GM21447 (cell line): ENCODE measurements at regions not wholly inside any gene's neighbourhood (a gene's known extent, or its start where the extent isn't known, plus 50 kb on each side); places are given as distances from the start of the nearest gene placed in this dataset.
"Not testable (repeated sequence)": the region's sequence is repeated elsewhere in the genome, so short reads cannot be mapped to it uniquely, and the experiment has no call there.

Source experiments
- ATAC-seq: cut with Tn5 transposase; IDR thresholded peaks from one replicate; pipeline ENCODE4 v1.9.1; 2021; ENCODE audit not compliant: unreplicated experiment

DNA sequence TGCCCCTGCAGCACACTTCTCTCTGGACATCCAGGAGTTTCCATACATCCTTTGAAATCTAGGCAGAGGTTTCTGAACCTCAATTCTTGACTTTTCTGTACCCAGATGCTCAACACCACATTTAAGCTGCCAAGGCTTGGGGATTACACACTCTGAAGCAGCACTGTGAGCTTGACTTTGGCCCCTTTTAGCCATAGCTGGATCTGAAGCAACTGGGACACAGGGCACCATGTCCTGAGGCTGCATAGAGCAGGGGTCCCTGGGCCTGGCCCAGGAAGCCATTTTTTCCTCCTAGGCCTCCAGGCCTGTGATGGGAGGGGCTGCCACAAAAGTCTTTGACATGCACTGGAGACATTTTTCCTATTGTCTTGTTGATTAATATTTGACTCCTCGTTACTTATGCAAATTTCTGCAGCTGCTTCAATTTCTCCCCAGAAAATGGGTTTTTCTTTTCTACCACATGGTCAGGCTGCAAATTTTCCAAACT lies 694.0 kb downstream of the DIPK2A start:
- no peak for ATAC-seq

DNA sequence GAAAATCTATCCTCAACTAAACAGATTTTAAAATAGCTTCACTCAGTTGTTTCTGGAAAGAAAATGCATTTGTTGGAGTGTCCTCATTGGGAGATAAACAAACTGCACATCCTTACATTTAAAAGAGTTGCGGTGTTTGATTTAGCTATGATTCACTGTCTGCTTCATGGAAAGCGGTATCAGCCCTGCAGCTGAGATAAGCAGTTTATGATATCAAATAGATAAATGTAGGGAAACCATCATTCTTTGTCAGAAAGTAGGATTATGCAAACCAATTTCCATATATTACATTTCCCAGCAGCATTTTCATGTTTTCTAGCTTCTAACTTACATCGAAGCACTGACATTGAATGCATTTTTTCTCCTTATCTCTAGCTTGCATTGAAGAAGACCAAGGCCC lies 698.9 kb downstream of the DIPK2A start:
- ATAC-seq = no peak

DNA sequence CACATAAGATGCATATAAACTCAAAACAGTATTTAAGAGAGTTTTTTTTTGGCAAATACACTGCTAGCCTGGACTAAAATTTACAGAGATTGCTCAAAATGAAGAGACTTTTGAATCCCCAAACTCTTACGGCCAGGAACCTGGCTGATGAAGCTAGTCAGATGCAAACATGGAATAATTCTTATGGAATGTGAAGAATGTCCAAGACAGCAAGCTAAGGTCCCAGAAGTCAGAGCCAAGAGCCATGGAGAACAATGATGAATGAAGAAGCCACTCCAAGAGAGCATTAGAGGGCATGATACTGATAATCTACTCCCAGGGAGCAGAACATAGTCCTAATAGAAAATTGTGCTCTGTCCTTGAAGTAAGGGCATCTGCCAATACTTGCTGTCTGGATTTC lies 705.5 kb downstream of the DIPK2A start:
- no peak for ATAC-seq

DNA sequence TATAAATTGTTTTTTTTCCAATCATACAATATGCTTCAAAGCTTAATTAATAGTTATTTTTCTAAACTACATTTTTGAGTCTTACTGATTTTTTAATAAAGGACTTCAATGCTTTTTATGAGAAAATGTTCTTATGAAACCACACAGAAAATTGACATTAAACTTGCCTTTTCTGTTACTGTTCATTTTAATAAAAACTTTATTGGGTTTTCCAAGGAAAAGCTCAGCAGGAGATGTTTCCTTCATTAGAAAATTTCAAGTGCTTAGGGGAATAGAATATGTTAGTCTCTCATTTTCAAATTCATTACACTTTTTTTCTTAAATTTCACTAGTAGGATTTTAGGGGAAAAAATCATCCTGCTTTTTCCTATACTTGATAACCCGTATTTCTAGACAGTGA lies 711.4 kb downstream of the DIPK2A start:
- no peak for ATAC-seq

DNA sequence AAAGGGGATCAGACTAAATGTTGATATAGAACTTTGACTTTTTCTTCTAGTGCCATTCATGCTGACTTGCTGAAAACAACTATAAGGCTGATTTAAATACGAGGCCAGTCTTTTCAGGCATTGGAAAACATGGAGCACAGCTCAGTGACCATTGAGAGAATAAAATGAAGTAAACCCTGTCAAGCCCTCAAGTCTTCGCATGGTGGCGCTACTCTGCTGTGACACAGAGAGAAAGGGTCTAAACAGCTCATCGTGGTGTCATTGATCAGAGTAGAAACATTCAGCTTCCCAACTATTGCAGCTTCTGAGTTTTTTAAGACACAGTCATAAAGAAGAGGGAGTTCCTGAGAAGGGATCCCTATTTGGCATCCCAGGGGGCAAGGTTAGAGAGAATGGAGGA lies 716.2 kb downstream of the DIPK2A start:
- no peak for ATAC-seq

DNA sequence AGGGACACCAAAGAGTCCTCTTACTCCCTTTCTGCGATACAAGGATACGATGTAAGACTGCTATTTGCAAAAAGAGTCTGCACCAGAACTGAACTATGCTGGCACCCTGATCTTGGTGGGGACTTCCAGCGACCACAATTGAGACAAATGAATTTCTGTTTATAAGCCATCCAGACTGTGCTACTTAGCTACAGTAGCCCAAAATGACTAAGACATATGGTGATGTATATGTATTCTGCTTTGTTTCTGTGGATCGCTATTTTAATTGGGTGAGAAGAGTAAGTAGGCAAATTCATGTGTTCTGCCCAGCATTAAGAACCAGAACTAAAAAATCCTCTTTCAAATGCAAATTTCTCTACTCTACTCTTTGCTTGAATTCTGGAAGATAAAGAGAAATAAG lies 720.9 kb downstream of the DIPK2A start:
- no peak for ATAC-seq

DNA sequence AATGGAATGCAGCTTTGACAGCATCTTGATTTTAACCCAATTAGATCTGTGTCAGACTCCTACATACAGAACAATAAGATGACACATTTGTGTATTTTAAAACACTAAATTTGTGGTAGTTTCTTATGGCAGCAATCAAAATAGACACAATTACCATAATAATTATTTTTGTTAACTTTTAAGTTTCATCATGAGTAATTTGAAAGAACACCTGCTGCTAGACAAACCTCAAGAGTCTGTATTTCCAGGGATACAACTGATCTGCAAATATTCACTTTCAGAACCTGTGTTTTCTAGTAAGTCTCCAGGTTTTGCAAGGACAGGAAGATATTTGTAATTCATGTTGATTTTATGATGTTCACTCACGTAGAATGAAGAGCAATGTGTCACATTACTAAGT lies 736.8 kb downstream of the DIPK2A start:
- ATAC-seq = no peak

DNA sequence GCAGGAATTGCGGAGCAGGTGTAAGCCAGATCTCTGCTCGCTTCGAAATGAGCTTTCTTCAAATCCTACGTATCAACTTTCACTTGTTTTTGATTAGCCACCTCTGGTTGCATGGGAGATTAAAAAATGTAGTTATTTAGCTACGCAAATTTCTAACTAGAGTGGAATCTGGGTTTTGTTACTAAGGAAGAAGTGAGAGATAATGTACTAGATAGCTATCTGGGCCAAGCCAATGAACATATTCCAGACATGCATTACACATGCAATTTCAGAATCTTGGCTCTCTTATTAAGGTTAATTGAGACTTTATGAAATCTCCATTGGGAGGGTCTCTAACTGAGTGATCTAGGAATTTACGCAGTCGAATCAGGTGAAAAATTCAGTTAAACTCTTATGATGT lies 765.7 kb downstream of the DIPK2A start:
- no peak for ATAC-seq

DNA sequence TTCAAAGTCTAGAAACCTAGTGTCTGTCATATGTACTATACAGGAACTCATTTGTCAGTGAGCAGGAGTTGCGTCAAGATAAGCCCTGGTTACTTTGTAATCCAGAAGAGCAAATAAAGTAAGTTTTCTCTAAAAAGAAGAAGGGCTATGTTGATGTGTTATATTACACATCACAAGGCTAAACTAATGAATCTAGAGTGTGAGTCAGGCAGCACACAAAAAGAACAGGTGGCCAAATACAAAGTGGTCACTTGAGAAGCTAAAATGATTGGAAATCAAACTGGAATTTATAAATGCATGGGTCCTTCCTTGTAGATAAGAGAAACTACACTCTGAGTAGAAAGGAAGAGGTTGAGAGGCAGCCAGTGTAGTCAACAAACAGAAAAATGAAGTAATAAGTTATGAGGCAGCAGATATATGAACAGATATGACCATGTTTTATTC lies 771.6 kb downstream of the DIPK2A start:
- ATAC-seq = no peak

DNA sequence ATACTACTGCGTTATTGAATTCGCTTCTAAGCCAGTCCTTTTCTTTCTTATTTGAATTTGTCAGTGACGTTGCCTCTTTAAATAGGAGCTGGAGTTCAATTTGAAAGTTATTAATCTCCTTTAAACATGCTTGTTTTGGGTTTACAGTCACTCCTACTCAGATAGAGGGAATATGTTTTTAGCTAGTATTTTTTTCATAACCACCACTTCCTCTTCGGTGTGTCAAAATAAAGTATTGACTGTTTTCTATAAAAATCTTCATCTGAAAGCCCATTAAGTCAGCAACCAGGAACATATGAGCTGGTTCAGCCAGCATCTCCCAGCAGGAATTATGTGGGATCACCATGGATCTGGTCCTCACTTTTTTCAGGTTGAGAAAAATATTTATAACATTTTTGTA lies 772.9 kb downstream of the DIPK2A start:
- no peak for ATAC-seq

DNA sequence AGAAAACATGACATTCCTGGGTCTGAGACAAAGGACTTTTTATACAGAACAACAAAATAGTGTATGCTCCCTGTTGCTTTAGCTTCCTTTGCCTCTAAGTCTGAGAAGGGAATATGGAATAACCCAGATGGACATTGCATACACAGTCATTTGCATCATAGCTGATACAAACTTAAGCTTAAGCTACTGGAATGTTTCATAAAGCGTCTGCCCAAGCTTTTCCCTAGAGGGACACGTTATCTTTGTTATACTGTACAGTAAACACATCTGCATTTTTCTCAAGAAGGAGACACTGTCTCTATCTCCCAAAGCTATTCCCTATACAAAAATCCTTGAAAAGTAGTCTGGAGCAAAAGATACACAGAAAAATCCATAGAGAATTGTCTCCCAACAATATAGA lies 775.0 kb downstream of the DIPK2A start:
- ATAC-seq = no peak

DNA sequence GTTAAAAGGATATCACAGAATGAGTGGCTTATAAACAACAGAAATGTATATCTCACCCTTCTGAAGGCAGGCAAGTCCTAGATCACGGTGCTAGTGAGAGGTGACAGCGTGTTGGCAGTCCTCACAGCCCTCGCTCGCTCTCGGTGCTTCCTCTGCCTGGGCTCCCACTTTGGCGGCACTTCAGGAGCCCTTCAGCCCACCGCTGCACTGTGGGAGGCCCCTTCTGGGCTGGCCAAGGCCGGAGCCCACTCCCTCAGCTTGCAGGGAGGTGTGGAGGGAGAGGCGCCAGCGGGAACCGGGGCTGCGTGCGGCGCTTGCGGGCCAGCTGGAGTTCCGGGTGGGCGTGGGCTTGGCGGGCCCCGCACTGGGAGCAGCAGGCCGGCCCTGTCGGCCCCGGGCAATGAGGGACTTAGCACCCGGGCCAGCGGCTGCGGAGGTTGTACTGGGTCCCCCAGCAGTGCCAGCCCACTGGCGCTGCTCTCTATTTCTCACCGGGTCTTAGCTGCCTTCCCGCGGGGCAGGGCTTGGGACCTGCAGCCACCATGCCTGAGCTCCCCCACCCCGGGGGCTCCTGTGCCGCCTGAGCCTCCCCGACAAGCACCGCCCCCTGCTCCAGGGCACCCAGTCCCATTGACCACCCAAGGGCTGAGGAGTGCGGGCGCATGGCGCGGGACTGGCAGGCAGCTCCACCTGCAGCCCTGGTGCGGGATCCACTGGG lies 778.1 kb downstream of the DIPK2A start:
- not testable (repeated sequence) for ATAC-seq

DNA sequence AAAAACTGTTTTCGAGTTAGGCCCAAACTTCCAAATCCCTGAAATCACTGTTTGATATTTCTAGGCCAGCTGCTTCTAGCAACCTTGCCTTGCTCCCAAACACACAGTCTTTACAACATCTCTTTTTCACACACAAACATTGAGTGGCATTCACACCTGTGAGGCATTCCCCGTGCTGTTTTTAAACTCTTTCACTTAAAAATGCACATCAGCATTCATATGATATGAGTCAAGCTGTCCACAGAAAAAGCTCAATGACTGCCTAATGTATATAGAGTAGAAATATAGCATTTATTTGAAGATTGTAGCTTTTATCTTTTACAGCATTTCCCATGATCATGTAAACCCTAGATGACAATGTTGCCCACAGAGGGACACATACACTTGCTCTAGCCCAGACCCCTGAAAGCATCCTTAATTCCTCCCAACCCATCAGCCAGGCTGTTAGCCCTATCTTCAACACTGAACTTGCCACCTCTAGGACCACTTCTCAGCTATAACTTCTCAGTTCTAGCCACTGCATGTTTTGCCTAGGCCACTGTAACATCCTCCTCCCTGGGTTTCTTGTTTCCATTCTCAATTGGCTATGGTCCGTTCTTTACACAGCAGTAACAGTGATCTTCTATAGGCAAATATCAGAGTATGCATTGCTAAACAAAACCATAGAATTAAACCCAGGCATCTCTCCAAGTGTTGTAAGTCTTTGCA lies 782.6 kb downstream of the DIPK2A start:
- no peak for ATAC-seq

DNA sequence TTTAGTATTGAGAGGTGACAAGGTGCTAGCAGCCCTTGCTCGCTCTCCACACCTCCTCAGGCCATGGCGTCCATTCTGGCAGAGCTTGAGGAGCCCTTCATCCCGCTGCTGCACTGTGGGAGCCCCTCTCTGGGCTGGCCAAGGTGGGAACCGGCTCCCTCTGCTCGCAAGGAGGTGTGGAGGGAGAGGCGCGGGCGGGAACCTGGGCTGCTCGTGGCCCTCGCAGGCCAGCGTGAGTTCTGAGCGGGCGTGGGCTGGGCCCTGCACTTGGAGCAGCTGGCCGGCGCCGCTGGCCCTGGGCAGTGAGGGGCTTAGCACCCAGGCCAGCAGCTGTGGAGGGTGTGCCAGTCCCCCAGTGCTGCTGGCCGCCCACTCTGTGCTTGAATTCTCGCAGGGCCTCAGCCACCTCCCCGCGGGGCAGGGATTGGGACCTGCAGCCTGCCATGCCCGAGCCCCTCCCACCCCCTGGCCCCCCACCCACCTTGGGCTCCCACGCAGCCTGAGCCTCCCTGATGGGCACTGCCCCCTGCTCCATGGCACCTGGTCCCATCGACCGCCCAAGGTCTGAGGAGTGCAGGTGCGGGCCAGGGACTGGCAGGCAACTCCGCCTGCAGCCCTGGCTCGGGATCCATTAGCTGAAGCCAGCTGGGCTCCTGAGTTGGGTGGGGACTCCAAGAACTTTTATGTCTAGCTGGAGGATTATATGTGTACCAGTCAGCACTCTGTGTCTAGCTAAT lies 785.2 kb downstream of the DIPK2A start:
- ATAC-seq = no peak

DNA sequence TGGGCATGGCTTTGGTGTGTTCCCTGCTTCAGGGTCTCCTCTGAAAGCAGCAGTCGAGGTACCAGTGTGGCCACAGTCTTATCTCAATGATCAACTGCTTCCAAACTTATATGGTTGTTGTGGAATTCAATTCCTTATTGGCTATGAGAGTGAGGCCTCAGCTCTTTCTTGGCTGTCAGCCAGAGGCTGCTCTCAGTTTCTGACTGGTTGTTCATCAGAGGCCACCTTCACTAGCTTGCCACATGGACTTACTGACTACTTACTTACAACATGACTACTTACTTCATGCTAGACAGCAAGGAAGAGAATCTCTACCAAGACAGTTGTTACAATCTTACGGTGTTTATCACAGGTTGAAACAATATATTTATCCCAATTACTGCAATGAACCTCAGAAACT lies 789.2 kb downstream of the DIPK2A start:
- no peak for ATAC-seq

DNA sequence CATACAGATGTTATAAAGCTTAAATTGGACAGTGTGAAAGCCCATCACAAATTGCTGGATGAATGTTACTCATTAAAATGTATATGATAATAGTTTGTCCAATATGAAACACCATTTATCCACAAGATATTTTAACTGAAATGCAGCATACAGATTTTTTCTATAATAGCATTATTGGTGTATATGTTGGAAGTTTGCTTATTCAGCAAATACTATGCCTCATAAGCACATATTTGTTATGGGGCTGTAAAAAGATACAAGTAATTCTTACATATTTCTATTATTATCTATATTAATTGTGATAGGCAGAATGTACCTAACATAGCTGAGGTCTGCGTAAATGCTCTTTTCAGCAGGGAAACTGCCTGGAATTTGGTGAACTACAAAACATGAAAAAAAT lies 790.5 kb downstream of the DIPK2A start:
- no peak for ATAC-seq

DNA sequence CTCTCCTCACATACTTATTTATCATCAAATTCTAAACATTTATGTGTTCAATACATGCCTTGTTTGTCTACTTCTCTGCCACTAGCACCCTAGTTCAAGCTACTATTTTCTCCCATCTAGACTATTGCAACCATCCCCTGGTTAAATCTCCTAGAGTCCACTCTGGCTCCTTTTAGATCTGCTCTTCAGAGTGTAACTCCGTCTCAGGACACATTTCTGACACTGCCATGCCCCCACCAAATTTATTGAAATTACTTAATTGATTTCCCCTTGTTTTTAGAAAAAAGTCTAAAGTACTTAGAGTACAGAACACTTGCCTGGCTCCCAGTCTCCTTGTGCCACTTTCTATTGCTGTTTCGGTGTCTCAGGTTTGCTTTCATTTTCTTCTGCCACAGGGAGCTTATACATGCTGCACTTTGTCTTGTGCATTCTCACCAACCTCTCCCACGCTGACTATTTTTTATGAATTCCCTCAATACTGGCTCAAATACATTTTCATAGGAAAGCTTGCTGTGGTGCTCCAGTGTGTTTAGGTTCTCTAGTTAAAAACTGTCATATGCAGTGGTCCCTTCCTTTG lies 792.3 kb downstream of the DIPK2A start:
- peak; percentile 82 for ATAC-seq

DNA sequence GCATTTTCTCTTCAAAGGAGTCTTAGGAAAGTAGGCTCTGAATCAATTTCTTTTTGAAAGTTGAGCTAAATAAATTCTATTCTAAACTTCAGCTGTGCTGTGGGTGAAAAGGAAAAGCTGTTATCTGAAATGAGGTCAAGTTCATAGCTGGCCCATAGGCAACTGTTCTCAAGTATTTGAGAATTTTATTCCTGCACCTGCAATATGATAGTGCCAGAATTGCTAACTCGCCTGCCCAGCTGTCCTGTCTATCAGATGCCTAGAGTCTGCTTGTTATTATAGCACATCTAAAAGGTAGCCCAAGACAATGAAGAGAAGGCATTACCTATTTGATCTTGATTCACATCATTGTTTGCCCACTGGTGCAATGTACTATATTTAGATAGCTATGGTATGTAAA lies 798.7 kb downstream of the DIPK2A start:
- ATAC-seq = no peak

DNA sequence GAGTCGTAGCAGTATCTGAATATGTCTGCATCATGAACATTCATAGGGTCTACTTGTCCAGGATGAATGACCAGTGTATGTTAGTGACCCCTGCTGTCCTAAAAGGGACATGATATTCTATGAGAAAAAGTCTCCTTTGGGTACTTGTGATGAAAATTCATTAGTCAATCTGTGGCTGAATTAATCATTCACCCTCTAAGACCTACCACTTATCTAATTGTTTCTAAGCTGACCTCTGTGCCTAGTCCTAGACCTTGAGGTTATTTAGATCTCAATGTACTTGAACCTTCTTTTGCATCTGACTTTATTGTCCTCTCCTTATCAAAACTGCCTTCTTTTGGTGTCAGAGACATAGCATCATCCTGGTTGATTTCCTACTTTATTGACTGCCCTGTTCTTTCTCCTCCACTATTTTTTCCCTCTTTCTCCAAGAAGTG lies 799.3 kb downstream of the DIPK2A start:
- ATAC-seq = no peak

DNA sequence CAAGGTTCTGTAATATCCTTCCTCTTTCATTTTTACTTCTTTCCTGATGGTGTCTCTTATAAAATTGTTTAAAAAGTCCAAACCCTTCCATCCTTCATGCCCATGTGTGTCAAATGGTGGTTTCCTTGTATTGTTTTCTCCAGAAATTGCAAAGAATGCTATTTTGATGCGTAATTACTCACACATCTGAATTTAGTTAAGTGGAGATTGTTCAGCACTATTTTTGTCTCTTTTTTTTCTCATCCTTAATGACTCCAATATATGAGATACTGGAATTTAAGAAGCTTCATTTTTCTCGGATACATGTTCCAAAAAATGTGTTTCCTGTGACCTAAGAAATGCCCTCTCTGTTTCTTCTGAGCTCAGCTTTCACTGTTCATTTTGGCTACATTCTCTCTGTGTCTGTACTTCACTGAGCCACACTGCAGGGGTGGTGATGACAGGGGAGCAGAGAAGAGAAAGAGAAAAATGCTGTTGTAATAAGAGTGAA lies 799.8 kb downstream of the DIPK2A start:
- no peak for ATAC-seq

DNA sequence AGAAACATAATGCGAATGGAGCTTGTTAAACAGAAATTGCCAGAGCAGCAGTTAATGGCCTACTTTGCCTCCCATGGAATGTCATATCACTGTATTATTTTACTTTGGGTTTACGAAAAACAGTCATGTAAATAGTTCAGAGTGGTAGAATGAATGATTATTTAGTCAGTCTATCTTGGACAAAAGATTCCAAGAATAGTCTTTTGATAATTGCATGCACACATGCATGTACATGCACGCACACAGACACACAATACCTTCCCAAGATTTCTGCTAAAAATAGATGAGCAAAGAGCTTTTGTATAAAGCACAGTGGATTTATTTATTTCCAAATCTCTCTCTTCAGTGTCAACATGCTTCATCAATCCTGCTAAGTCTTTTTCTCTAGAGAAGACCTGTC lies 800.7 kb downstream of the DIPK2A start:
- ATAC-seq = no peak
